ENCODE measurements at regions not wholly inside any gene's neighbourhood (a gene's known extent, or its start where the extent isn't known, plus 50 kb on each side); places are given as distances from the start of the nearest gene placed in this dataset.

- no peak for TF ChIP-seq CTCF (conservative IDR thresholded peaks at IDR 0.05)
- no peak for TF ChIP-seq EZH2 (IDR thresholded peaks at IDR 0.05; ENCODE audit: low read depth)
These were observed 598.5 kb downstream of the PDCD6IP start for GRCh38 chr3:34396956-34397355.
